ENCODE measurements at regions not wholly inside any gene's neighbourhood (a gene's known extent, or its start where the extent isn't known, plus 50 kb on each side); places are given as distances from the start of the nearest gene placed in this dataset.

DNA sequence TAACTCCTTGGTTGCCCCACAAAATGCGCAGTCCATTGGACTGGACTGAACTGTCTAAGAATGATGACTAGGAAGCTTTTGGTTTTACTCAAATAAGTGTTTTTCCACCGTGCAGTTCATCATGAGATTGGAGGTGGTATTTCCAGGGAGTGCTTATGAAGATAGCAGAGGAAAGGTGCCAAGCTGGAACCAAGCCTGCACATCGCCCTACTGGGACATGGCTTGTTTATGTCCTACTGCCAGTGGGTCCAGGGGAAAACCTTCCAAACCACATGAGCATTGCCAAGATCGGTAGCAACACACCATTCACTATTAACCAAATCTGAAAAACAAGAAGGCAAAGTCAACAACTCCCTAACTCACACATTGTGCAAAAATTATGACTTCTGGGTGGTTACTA, 54.7 kb upstream of the DSCAM start:
- DNase-seq = no peak

DNA sequence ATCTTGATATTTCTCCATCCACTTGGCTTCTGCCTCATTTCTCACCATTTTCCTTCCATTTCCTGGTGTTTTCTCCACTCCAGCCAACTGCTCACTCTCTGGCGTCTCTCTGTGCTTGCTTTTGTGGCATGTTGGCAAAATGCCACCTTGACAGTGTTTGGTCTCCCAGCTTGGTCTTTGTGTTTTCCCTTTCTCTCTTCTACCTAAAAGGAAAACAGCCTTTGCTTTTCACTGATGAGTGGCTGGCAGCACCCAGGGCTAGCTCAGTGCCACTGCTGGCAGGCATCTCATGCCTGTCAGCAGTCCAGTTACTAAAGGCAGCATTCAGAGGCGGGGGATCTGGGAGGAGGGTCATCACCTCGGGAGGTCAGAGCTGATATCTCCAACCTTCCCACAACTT, 55.3 kb upstream of the DSCAM start:
- no peak for DNase-seq

DNA sequence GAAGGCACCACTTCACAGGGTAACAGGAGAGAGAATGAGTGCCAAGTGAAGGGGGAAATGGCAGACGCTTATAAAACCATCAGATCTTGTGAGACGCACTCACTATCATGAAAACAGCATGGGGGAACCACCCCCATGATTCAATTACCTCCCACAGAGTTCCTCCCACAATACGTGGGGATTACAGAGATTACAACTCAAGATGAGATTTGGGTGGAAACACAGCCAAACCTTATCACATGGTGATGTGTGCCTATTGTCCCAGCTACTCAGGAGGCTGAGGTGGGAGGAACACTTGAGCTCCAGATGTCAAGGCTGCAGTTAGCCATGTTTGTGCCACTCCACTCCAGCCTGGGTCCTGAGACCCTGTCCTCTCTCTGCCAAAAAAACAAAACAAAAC, 56.0 kb upstream of the DSCAM start:
- DNase-seq = no peak

DNA sequence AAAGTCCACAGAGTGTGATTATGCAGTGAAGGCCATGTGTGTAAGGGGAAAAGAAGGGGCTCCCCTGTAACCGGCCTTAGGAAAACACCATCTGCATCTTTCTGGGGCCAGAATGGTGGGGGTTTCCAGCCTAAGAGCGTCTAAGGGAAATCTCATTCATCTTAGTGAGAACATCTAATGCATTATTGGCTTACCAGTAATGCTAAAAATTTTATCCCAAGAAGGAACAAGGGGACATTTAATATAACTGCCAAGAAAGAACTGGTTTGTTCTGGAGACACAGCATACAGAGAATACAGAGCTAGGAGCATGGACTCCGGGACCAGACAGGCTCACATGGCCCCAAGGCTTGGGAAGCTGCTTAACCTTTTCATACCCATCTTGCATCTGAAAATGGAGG, 58.3 kb upstream of the DSCAM start:
- no peak for DNase-seq

DNA sequence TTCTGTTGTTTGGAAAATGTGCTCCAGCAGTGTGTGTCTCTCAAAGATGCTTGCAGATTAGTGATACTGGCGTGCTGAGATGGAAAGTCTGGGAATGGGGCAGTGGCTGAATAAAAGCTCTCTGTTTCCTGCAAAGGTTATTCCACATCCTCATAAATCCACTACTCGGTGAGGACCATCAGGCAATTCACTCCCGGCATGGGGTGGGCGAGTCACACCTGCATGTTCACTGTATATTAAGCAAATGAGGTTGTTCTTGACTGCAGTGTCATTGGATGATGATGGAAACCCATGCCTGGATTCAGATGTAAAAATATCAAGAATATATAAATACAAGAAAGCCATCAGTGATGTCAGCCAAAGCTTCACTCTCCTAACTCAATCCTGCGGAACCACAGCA, 65.4 kb upstream of the DSCAM start:
- DNase-seq = no peak

DNA sequence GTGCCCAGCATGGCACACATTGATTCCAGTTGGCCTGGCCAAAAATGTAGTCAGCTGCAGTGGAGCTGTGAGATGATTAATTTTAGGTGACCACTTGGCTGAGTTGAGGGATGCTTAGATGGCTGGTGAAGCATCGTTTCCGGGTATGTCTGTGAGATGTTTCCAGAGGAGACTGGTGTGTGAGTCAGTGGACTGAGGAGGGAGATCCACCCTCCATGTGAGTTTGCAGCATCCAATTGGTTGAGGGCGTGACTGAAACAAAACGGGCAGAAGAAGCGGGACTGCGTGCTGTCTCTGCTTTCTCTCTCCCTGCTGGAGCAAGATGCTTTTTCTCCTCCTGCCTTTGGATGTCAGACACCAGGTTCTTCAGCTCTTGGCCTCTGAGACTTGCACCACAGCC, 68.2 kb upstream of the DSCAM start:
- DNase-seq = no peak

DNA sequence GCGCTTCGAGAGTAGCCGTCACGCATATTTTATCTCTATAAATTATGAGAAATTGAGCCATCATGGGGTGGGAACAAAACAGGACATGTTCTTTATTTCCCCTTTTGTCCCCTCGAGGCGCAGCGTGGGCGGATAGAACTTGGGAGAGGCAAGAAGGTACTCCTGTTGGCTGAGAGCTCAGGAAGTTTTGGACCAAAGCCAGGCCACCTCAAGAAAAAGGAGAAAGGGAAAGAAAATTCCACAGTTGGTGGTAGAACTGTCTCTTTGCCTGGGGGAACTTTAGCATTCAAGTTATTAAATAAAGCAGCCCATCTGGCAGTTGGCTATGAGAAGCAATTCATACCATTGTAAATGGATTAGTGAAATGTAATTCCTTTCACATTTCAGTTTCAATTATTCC, 76.4 kb upstream of the DSCAM start:
- no peak for DNase-seq

DNA sequence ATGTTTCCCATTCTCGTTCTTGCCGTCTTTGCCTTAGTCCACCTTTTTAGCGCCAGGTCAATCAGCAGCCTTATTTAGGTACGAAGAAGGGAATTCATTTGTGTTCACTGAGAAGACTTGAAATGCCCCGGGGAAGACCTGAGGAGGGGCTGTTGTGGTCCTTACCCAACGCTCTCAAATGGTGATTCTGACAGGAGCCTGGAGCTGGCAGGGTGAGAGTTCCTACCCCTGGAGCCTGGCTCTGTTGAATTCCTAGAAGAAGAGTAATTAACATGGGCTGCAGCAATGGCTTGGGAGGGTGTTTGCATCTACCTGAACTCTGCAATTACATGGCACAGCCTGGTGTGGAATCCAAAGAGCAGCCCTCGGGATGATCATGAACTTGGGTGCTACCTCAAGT, 76.9 kb upstream of the DSCAM start:
- no peak for DNase-seq

DNA sequence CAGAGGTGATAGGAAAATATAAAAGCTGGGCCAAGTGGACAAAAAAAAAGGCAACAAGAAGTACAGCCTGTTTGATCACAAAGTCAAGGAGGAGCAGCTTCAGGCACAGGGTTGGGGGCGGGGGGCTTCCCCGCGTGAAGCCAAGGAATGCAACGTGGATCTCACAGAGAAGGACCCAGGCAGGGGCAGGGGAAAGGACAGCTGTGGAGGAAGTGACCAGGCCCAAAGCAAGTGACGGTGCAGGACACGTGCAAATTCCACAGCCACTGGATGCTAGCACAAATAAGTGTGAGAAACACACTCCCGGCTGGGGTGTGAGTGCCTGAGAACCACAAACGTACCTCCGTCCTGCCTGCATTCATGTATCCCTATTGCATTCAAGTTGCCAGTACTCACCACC, 77.7 kb upstream of the DSCAM start:
- no peak for DNase-seq

DNA sequence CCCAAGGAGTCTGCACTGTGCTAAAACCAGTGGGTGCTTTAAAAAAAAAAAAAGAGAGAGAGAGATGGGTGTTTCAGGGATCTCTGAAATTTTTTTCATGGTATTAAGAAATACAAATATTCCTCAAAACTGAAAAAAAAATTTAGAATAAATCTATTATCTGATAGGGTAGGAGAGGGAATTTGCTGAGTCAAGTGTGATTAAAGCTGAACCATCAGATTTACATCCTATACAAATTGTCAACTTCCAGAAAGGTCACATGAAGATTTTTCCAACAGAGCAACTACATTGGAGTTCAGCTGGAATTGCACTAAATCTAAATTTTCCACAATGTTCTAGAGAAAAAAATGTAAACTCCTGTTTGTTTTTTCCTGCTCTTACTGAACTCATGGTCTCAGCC, 79.3 kb upstream of the DSCAM start:
- no peak for DNase-seq

DNA sequence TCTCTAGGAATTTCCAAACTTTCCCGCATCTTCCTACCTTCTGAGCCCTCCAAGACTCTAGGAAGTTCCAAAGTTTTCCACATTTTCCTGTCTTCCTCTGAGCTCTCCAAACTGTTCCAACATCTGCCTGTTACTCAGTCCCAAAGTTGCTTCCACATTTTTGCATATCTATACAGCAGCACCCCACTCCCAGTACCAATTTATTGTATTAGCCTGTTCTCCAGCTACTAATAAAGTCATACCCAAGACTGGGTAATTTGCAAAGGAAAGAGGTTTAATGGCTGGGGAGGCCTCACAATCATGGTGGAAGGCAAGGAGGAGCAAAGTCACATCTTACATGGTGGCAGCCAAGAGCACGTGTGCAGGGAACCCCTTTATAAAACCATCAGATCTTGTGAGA, 82.9 kb upstream of the DSCAM start:
- DNase-seq = no peak

DNA sequence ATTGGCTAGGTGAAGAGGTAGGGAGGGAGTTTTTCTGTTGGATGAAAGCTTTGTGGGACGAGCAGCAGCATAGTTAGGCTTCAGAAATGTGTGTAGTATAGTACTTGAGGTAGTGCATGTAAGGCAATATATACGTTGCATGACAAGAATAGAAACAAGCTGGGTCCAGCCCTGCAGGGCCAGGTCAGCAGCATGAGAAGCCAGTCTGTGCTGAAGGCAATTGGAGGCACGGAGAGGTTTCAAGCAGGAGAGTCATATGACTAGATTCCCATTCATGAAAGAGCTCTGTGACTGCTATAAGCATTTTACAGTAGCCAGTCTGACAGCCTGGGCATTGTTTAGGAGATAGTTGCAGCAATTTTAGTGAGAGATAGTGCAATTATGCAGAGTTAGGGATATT, 84.2 kb upstream of the DSCAM start:
- DNase-seq = no peak

DNA sequence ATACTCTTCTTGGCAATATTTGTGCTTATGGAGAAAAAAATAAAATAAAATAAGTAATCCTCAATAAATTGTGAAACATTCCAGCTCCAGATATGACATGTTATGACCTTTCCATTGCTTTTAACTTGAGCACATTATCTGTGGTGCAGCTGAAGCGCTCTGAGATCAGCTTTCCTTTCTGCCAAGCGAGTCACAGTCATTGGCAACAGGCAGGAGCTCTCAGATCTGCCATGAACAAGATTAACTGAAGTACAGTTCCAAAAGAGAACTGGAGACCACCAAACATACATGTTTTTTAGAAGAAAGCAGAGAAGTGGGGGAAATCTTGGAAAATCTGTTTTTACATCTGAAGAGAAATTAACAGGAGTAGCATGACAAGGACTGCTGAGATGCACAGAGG, 89.2 kb upstream of the DSCAM start:
- no peak for DNase-seq

DNA sequence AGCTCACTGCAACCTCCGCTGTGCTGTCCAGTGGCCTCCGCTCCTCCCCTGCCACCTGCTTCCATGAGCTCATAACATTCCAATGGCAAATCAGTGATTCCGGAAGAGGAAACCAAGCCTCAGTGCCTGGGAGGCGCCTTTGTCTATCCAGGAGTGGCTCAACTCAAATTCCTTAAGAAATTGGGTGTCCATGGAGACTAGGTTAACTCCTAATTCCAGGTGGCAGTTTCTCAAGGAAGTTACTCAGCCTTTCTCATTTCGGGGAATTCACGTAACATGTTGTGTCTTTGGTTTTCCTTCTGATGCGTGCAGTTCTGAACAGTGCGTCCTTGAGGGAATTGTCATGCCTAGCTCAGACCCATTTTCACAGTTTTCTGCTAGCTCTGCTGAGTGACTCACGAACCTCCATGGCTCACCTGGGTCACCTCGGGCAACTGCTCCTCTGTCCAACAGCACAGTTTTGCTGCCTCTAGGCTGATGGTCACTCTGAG, 89.9 kb upstream of the DSCAM start:
- DNase-seq = no peak

DNA sequence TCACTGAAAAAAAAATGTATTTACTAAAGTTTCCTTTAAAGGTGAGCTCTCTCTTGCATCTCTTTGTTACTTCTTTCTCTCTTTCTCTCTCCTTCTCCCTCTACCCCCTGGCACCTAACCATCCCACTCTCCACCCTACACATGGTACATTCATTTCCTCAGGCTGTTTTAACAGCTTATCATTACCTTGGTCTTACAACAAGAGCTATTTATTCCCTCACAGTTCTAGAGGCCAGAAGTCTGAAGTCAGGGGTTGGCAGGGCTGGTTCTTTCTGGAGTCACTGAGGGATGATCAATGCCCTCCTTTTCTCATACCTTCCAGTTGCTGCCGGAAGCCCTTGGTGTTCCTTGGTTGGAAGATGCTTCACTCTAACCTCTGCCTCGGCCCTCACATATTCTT, 91.1 kb upstream of the DSCAM start:
- no peak for DNase-seq

DNA sequence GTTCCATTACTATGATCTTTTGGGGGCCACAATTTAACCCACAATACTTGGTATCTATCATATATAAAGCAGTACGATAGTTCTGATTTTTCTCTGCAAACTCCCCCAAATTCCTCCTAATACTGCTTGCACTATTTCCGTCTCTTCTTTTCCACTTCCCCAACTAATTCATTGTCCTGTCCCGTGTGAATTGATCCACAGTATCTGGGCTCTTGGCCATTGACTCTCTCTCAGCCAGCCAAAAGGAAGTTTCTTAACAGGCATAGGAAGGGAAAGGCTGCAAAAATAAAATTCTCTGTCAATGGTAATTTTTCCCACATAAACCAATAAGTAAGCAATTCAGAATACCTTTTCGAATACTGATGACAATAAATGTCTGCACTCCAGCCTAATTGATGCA, 91.7 kb upstream of the DSCAM start:
- DNase-seq = no peak

DNA sequence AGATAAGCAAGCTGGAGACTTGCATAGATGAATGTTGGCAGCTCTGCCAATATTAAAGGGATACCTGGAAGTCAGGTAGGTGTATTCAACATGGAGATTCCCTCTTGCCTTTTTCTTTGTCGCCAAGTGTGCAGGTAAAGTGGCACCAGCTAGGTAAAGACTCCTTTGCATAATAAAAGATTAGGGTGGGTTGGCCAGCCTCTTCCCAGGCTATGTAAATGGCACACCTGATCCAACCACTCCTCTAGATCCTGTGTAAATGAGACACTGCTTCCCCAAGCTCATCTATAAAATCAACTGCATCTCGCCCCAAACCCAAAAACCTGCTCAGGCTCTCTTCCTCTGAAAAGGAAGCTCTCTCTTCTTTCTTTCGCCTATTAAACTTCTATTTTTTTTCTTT, 100.8 kb upstream of the DSCAM start:
- no peak for DNase-seq

DNA sequence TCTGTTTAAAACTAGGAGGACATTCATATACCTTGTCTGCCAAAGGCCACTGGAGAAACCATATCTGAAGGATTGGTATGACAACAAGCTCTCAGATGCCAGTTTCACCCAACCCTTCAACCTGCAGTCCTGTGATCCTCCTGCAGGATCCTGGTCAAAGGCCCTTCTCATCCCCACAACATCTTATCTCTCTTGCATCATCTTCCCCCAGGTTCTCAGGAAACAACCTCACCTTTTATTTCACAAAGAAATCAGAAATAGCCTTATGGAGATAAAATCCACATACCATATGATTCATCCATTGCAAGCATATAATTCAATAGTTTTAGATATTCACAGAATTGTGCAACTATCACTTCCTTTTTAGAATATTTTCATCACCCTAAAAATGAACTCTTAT, 104.0 kb upstream of the DSCAM start:
- DNase-seq = no peak

DNA sequence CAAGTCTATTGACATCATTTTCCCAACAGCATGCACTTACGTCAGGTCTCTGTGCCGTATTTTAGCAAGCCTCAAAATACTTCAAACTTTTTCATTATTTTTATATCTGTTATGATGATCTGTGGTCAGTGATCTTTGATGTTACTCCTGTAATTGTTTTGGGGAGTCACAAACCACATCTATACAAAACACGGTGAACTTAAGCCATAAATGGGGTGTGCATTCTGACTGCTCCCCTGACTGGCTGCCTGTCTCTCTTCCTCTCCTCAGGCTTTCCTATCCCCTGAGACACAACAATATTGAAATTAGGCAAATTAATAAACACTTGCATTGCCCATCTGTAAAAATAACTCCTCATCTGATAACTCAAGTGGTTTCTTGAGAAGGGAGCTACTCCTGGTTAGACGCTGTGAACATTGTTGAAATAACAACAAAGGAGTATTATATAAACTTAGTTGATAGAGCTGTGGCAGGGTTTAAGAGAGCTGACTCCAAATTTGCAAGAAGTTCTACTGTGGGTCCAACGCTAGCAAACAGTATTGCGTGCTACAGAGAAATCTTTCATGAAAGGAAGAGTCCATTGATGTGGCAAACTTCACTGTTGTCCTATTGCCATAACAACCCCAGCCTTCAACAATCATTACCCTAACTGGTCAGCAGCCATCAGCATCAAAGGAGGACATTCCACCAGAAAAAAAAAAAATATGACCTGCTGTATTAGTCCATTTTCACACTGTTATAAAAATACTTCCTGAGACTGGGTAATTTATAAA, 105.8 kb upstream of the DSCAM start:
- DNase-seq = no peak

DNA sequence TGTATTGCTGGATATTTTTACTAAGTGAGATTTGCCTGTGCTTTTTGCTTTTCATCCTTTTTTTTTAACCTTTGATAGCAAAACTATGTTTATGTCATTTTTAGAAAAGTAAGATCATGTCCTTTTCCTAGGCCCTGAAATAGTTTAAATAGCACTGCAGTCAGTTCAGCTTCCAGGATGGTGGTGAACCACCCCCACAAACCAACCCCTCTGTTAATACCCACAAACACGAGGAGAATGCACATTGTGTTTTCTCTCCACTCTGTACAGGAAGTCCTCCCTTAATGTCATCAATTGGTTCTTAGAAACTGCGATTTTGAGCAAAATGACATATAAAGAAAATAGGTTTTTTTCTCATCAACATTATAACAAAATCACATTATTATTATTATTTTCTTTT, 117.7 kb upstream of the DSCAM start:
- DNase-seq = no peak

DNA sequence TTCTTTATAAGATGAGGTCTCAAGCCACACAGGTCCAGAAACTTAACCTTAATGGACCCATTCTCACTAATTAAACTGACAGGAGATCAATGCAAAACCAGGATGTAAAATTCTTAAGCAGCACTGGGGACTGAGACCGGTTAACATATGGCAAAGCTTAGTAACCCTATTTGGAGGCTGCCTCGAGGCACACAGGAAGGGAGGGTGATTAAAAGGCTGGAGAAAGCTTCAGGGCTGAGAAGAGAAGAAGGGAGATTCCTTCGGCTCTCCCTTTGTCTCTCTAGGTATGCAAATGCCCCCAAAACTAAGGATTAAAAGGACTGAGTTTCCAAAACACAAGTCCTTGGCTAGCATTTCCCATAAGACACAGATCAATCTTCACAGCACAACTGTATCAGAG, 120.8 kb upstream of the DSCAM start:
- DNase-seq = no peak

DNA sequence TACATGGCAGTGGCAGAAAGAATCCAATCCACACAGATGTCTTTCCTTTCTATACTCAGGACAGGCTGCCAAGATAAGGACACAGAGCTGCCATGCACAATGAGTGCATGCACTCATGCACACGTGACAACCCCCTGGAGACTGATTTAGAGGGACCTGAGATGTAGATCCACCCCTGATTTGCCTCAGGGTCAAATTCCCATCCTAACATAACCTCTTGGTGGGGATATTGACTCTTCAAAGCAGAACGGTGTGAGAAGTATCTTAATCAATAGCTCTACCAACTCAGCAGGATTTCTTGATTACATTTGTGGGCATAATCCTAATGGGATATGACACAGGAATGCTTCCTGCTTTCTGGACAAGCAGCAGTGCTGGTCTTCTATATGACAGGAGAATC, 125.2 kb upstream of the DSCAM start:
- no peak for DNase-seq

DNA sequence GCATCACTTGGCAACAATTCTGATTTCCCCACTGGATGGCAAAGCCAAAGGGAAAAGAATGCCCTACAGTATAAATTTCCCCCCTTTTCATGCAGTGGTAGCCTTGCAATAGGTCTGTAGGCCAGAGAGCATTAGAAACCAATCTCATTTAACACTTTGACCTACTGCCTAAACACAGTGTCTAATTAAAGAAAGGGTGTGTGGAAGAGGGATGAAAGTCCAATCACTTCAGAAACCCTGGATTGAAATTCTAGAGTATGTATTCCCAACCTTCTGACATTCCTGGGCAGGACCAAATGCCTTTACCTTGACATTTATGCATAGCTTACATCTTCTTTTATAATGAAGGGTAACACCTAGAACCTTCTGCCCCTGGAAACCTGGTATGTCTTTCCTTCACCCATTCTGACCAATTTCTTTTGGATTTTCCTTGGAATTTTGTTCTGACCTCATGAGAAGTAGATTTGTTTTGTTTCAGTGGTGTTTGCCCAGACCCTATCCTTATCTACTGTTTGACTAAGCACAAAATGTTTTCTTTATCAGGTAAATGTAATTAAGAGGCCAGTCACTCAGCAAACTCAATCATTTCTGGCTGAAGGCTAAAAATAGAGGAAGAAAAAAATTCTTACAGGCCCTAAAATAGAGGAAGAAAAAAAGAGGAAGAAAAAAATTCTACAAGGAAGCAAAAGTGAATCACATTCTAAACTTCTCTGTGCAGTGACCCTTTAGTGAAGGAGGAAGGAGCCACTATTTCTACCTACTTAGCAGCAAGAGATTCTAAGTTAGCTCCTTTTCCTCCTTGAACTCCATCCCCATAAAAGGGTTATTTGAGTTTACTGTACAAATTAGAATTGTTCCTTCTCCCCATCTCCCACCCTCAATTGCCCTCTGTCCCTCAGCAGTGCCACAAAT, 129.5 kb upstream of the DSCAM start:
- DNase-seq = no peak

DNA sequence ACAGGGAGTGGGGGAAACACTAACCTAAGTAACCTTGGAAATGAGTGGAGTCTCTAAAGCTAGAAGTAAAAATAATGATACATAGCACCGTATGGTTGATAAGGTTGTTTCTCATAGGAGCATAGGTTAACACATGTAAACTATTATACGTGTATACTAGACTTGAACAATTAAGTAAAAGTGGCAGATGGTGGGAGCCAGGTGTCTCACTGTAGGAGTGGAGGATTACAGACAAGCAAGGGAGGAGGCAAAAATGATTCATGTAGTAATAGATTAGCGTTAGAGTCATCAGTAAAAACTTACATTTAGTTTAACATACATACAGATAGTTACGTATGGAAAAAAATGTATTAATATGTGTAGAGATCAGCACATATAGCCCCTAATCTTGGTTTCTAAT, 138.4 kb upstream of the DSCAM start:
- DNase-seq = no peak
